Uterus (tissue), 2 donors: ENCODE measurements at regions not wholly inside any gene's neighbourhood (a gene's known extent, or its start where the extent isn't known, plus 50 kb on each side); places are given as distances from the start of the nearest gene placed in this dataset.

ENCODE experiments used
- POLR2A ChIP-seq, 2 donors: fragments of 450-650 bp; IDR thresholded peaks; one replicate each; pipeline ENCODE4 v1.6.1; 2016; ENCODE audit warnings: antibody characterized with exemption in 2 of 2, mild to moderate bottlenecking in 1 of 2, moderate library complexity in 1 of 2
- TF ChIP-seq, protein P1 (sequence below), 4 experiments: fragments of 200-600 bp in 2 of 4; fragments of 450-650 bp in 2 of 4; sonication (generic) in 2 of 4; IDR thresholded peaks; one replicate each; pipeline ENCODE4 v1.5.1; 2016 to 2019; ENCODE audit warnings: antibody characterized with exemption in 4 of 4, mild to moderate bottlenecking in 2 of 4, moderate library complexity in 1 of 4

DNA sequence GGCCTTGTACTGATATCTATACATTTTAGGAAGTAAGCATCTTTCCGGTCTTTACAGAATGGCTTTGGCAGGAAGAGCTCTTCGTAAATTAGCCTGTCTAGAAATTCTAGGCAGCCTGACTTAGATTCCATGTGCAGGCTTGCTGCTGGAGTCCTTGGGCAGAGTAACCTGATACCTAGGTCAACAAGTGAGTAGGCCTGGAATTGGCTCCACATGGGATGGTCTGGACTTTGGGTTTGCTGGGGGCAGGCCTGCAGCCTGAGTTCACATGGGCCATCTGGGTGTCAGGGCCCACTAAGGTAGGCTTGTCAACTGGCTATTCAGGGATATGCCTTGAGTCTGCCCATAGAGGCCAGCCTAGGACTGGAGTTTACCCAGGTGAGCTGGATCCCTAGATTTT, 59.6 kb upstream of the CYYR1 start:
- no peak for TF ChIP-seq POLR2A (IDR thresholded peaks at IDR 0.05)
- TF ChIP-seq, protein P1, sequence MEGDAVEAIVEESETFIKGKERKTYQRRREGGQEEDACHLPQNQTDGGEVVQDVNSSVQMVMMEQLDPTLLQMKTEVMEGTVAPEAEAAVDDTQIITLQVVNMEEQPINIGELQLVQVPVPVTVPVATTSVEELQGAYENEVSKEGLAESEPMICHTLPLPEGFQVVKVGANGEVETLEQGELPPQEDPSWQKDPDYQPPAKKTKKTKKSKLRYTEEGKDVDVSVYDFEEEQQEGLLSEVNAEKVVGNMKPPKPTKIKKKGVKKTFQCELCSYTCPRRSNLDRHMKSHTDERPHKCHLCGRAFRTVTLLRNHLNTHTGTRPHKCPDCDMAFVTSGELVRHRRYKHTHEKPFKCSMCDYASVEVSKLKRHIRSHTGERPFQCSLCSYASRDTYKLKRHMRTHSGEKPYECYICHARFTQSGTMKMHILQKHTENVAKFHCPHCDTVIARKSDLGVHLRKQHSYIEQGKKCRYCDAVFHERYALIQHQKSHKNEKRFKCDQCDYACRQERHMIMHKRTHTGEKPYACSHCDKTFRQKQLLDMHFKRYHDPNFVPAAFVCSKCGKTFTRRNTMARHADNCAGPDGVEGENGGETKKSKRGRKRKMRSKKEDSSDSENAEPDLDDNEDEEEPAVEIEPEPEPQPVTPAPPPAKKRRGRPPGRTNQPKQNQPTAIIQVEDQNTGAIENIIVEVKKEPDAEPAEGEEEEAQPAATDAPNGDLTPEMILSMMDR (IDR thresholded peaks at IDR 0.05): no peak
